Liver (tissue), 7 donors: ENCODE measurements at regions not wholly inside any gene's neighbourhood (a gene's known extent, or its start where the extent isn't known, plus 50 kb on each side); places are given as distances from the start of the nearest gene placed in this dataset.

ENCODE experiments used
- DNase-seq: peaks from one replicate; pipeline ENCODE4 v3.0.0-alpha.2; 2017; ENCODE audit warnings: low spot score
- H3K27ac ChIP-seq, 2 donors: one replicate each; pipeline ENCODE4 v1.7.0; 2013; ENCODE audit warnings: inconsistent platforms in 2 of 2, low read length in 2 of 2, control low read depth in 1 of 2, low read depth in 1 of 2, mild to moderate bottlenecking in 1 of 2
- H3K27me3 ChIP-seq, 4 donors: one replicate each; pipeline versions ENCODE4 v1.6.1 to v1.7.0; 2013; ENCODE audit warnings: low read length in 3 of 4, inconsistent platforms in 1 of 4, mild to moderate bottlenecking in 1 of 4, moderate library complexity in 1 of 4; ENCODE audit not compliant: control insufficient read depth in 4 of 4, insufficient read depth in 4 of 4
- H3K36me3 ChIP-seq, 4 donors: one replicate each; pipeline versions ENCODE4 v1.6.1 to v1.7.0; 2013; ENCODE audit warnings: low read length in 3 of 4, mild to moderate bottlenecking in 3 of 4, low read depth in 1 of 4, moderate library complexity in 1 of 4; ENCODE audit not compliant: control insufficient read depth in 4 of 4, insufficient read depth in 3 of 4
- H3K4me1 ChIP-seq, 4 donors: one replicate each; pipeline versions ENCODE4 v1.6.1 to v1.7.0; 2013; ENCODE audit warnings: low read length in 3 of 4, mild to moderate bottlenecking in 3 of 4, moderate library complexity in 1 of 4; ENCODE audit not compliant: control insufficient read depth in 4 of 4, insufficient read depth in 4 of 4
- H3K4me3 ChIP-seq, 3 donors: one replicate each; pipeline versions ENCODE4 v1.6.1 to v1.7.0; 2013; ENCODE audit warnings: low read length in 3 of 3, control low read depth in 1 of 3, low read depth in 1 of 3, mild to moderate bottlenecking in 1 of 3
- H3K9ac ChIP-seq, 2 donors: one replicate each; pipeline ENCODE4 v1.7.0; 2013; ENCODE audit warnings: low read length in 2 of 2, mild to moderate bottlenecking in 2 of 2, moderate library complexity in 2 of 2, control low read depth in 1 of 2, low read depth in 1 of 2
- H3K9me3 ChIP-seq, 4 donors: one replicate each; pipeline versions ENCODE4 v1.6.1 to v1.7.0; 2013; ENCODE audit warnings: low read length in 3 of 4; ENCODE audit not compliant: control insufficient read depth in 4 of 4
- ATF3 ChIP-seq: IDR thresholded peaks from 2 replicates; pipeline ENCODE4 v1.6.1; 2016; ENCODE audit warnings: antibody characterized with exemption
- EGR1 ChIP-seq, 2 donors: IDR thresholded peaks; 2 replicates each; pipeline ENCODE4 v1.6.1; 2016 to 2018; ENCODE audit warnings: antibody characterized with exemption in 2 of 2, low read depth in 2 of 2
- FOXA1 ChIP-seq: IDR thresholded peaks from 2 replicates; pipeline ENCODE4 v1.6.1; 2016; ENCODE audit warnings: antibody characterized with exemption
- FOXA2 ChIP-seq: IDR thresholded peaks from 2 replicates; pipeline ENCODE4 v1.6.1; 2016; ENCODE audit warnings: antibody characterized with exemption
- GABPA ChIP-seq, 2 donors: IDR thresholded peaks in 1 of 2; conservative IDR thresholded peaks in 1 of 2; 2 replicates each; pipeline ENCODE4 v1.6.1; 2016; ENCODE audit warnings: antibody characterized with exemption in 2 of 2, mild to moderate bottlenecking in 1 of 2, moderate library complexity in 1 of 2
- HNF4A ChIP-seq, 2 donors: conservative IDR thresholded peaks; 2 replicates each; pipeline ENCODE4 v1.6.1; 2016; ENCODE audit warnings: antibody characterized with exemption in 2 of 2, mild to moderate bottlenecking in 2 of 2
- HNF4G ChIP-seq: IDR thresholded peaks from 2 replicates; pipeline ENCODE4 v1.6.1; 2016; ENCODE audit warnings: antibody characterized with exemption
- JUND ChIP-seq, 2 donors: IDR thresholded peaks; 2 replicates each; pipeline ENCODE4 v1.6.1; 2016; ENCODE audit warnings: antibody characterized with exemption in 2 of 2
- MAX ChIP-seq: IDR thresholded peaks from 2 replicates; pipeline ENCODE4 v1.6.1; 2016; ENCODE audit warnings: antibody characterized with exemption
- NR2F2 ChIP-seq: IDR thresholded peaks from 2 replicates; pipeline ENCODE4 v1.6.1; 2016; ENCODE audit warnings: antibody characterized with exemption
- RAD21 ChIP-seq, 2 donors: IDR thresholded peaks; 2 replicates each; pipeline ENCODE4 v1.6.1; 2016; ENCODE audit warnings: antibody characterized with exemption in 2 of 2, mild to moderate bottlenecking in 2 of 2
- REST ChIP-seq: IDR thresholded peaks from 2 replicates; pipeline ENCODE4 v1.6.1; 2016; ENCODE audit warnings: antibody characterized with exemption, mild to moderate bottlenecking
- RXRA ChIP-seq, 2 donors: IDR thresholded peaks; 2 replicates each; pipeline ENCODE4 v1.6.1; 2017 to 2018; ENCODE audit warnings: antibody characterized with exemption in 2 of 2, mild to moderate bottlenecking in 1 of 2
- SP1 ChIP-seq: IDR thresholded peaks from 2 replicates; pipeline ENCODE4 v1.6.1; 2018; ENCODE audit warnings: antibody characterized with exemption, mild to moderate bottlenecking
- TAF1 ChIP-seq: conservative IDR thresholded peaks from 2 replicates; pipeline ENCODE4 v1.6.1; 2016; ENCODE audit warnings: antibody characterized with exemption, mild to moderate bottlenecking
- YY1 ChIP-seq: IDR thresholded peaks from 2 replicates; pipeline ENCODE4 v1.6.1; 2016; ENCODE audit warnings: antibody characterized with exemption, mild to moderate bottlenecking
- ZBTB33 ChIP-seq: IDR thresholded peaks from 2 replicates; pipeline ENCODE4 v1.6.1; 2016; ENCODE audit warnings: antibody characterized with exemption
- WGBS: extraction: QIAGEN DNeasy Blood & Tissue Kit; methylation state at CpG from one replicate; pipeline ENCODE4 v1.1.7; 2013; 5-methylcytosine and 5-hydroxymethylcytosine counted together
- donor health status: healthy.
- donor health status: healthy.
- donor health status: healthy.
- donor health status: healthy.

- no peak for TF ChIP-seq HNF4G
- TF ChIP-seq FOXA1, result no peak
- no peak for TF ChIP-seq EGR1 (IDR thresholded peaks at IDR 0.05; ENCODE audit: low read depth in 2 of 2)
- TF ChIP-seq SP1, result no peak
Observed at GRCh38 chr3:154901278-154901677, 178.8 kb upstream of the MME start (continued).

GRCh38 chr3:154900816-154901215, 179.3 kb upstream of the MME start:
- H3K4me1 ChIP-seq, result no peaks in the 10 kb centered on the region
- DNase-seq, result no peak
- H3K4me3 ChIP-seq, result no peak overlapping the region
- no peaks in the 10 kb centered on the region for H3K36me3 ChIP-seq
- 86% methylated on average over 1 of the region's 1 CpG for WGBS
- H3K27me3 ChIP-seq, result no peaks in the 10 kb centered on the region
- no peak for TF ChIP-seq NR2F2
- no peak for TF ChIP-seq ZBTB33
- TF ChIP-seq REST, result no peak
- TF ChIP-seq RAD21 (IDR thresholded peaks at IDR 0.05), result no peak
- no peak for TF ChIP-seq TAF1
- no peak for TF ChIP-seq ATF3
- no peak for TF ChIP-seq SP1
- no peak for TF ChIP-seq JUND (IDR thresholded peaks at IDR 0.05)
- TF ChIP-seq RXRA (IDR thresholded peaks at IDR 0.05), result no peak
- TF ChIP-seq HNF4A (conservative IDR thresholded peaks at IDR 0.05), result no peak
- no peak for TF ChIP-seq FOXA1
- TF ChIP-seq YY1, result no peak
- TF ChIP-seq EGR1 (IDR thresholded peaks at IDR 0.05; ENCODE audit: low read depth in 2 of 2), result no peak
- TF ChIP-seq MAX, result no peak
- TF ChIP-seq FOXA2, result no peak
- no peak for TF ChIP-seq GABPA (IDR thresholded peaks at IDR 0.05 in 1 of 2, conservative IDR thresholded peaks at IDR 0.05 in 1 of 2)
- TF ChIP-seq HNF4G, result no peak
- no peaks in the 10 kb centered on the region for H3K9me3 ChIP-seq
- H3K9ac ChIP-seq, result no peak overlapping the region
- H3K27ac ChIP-seq, result no peak overlapping the region

GRCh38 chr3:154898916-154899315, 181.2 kb upstream of the MME start:
- H3K27me3 ChIP-seq, result no peaks in the 10 kb centered on the region
- no peak overlapping the region for H3K27ac ChIP-seq
- no peaks in the 10 kb centered on the region for H3K4me1 ChIP-seq
- H3K36me3 ChIP-seq, result no peaks in the 10 kb centered on the region
- no peak overlapping the region for H3K9ac ChIP-seq
- DNase-seq, result no peak
- WGBS, result 86% methylated on average over 1 of the region's 1 CpG
- no peak overlapping the region for H3K4me3 ChIP-seq
- TF ChIP-seq TAF1, result no peak
- no peak for TF ChIP-seq GABPA (IDR thresholded peaks at IDR 0.05 in 1 of 2, conservative IDR thresholded peaks at IDR 0.05 in 1 of 2)
- no peak for TF ChIP-seq REST
- no peak for TF ChIP-seq ZBTB33
- TF ChIP-seq MAX, result no peak
- no peak for TF ChIP-seq FOXA2
- H3K9me3 ChIP-seq, result no peaks in the 10 kb centered on the region
